ENCODE measurements at regions not wholly inside any gene's neighbourhood (a gene's known extent, or its start where the extent isn't known, plus 50 kb on each side); places are given as distances from the start of the nearest gene placed in this dataset.

GRCh38 chrY:11293392-11293791 is 1407.6 kb upstream of the USP9Y start:
- Histone ChIP-seq H3K4me1 (ENCODE audit: control insufficient read depth in 1 of 2, low read depth in 2 of 2) (no peaks in the 10 kb centered on the region), H3K4me3 (no peak overlapping the region), H3K27ac (no peak overlapping the region), H3K27me3 (replicated peaks; ENCODE audit: insufficient read depth) (no peaks in the 10 kb centered on the region), H3K36me3 (no peaks in the 10 kb centered on the region), H3K9me3 (no peaks in the 10 kb centered on the region)
- ATAC-seq (ENCODE audit: insufficient number of reproducible peaks, low FRiP score, low read depth) (no peak), DNase-seq (ENCODE audit: low spot score) (no peak)
- no peak for TF ChIP-seq CTCF (IDR thresholded peaks at IDR 0.05)

GRCh38 chrY:11334151-11334550 is 1366.9 kb upstream of the USP9Y start:
- no peaks in the 10 kb centered on the region for H3K36me3 ChIP-seq
- peak; percentile 3 for DNase-seq (ENCODE audit: low spot score)
- no peaks in the 10 kb centered on the region for H3K27me3 ChIP-seq (replicated peaks; ENCODE audit: insufficient read depth)
- TF ChIP-seq CTCF (IDR thresholded peaks at IDR 0.05) = no peak
- ATAC-seq (ENCODE audit: insufficient number of reproducible peaks, low FRiP score, low read depth) = no peak
- no peak overlapping the region for H3K4me3 ChIP-seq
- no peaks in the 10 kb centered on the region for H3K4me1 ChIP-seq (ENCODE audit: control insufficient read depth in 1 of 2, low read depth in 2 of 2)
- no peaks in the 10 kb centered on the region for H3K9me3 ChIP-seq
- H3K27ac ChIP-seq = no peak overlapping the region
